ENCODE measurements at regions not wholly inside any gene's neighbourhood (a gene's known extent, or its start where the extent isn't known, plus 50 kb on each side); places are given as distances from the start of the nearest gene placed in this dataset.

- TF ChIP-seq ZNF274 (IDR thresholded peaks at IDR 0.05; ENCODE audit: low read depth, low read length) (no peak), YY1 (IDR thresholded peaks at IDR 0.05; ENCODE audit: insufficient read depth, insufficient read length) (no peak), SUZ12 (IDR thresholded peaks at IDR 0.05; ENCODE audit: extremely low read depth, insufficient read depth, insufficient read length) (no peak)
These were observed 406.7 kb upstream of the ZNF507 start for GRCh38 chr19:31938675-31939074.
